ENCODE measurements at regions not wholly inside any gene's neighbourhood (a gene's known extent, or its start where the extent isn't known, plus 50 kb on each side); places are given as distances from the start of the nearest gene placed in this dataset.

DNA sequence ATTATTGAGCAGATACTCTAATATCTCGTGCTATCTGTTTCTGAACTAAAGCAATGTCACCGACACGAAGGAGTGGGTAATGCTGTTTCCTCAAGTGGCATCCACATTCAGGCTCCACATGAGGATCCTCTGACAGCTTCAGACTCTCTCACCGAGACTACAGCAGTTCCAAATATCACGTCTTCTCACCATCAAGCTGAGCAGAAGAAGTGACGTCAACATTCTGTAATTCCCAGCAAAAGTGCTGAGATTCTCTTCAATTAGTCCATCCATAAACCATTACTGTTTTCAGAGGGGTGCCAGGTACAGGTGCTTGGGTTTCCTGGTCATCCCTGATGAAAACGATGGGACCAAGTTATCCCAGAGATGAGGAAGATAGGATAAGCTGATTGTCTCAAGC is 110.0 kb upstream of the DACH1 start:
- H3K36me3 ChIP-seq (replicated peaks in 1 of 2; ENCODE audit: control insufficient read depth in 1 of 2, insufficient read depth in 2 of 2, low read length in 2 of 2) = no peaks in the 10 kb centered on the region
- in situ Hi-C loops (cut with HindIII; ENCODE audit: extremely low pct_ligation_motif_present, low pct_unique_long_range_greater_than_20kb) (no loop called here), intact Hi-C loops (cut with micrococcal nuclease; ENCODE audit: unreplicated experiment) (no loop called here)
- H3K27ac ChIP-seq (ENCODE audit: extremely low read length, insufficient read depth, low read length) = no peak overlapping the region
- TF ChIP-seq, protein P1, sequence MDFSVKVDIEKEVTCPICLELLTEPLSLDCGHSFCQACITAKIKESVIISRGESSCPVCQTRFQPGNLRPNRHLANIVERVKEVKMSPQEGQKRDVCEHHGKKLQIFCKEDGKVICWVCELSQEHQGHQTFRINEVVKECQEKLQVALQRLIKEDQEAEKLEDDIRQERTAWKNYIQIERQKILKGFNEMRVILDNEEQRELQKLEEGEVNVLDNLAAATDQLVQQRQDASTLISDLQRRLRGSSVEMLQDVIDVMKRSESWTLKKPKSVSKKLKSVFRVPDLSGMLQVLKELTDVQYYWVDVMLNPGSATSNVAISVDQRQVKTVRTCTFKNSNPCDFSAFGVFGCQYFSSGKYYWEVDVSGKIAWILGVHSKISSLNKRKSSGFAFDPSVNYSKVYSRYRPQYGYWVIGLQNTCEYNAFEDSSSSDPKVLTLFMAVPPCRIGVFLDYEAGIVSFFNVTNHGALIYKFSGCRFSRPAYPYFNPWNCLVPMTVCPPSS (IDR thresholded peaks at IDR 0.05) = no peak
- TF ChIP-seq ATF7 (IDR thresholded peaks at IDR 0.05) (peak; percentile 77), ATF7 (CRISPR knock-in tag; IDR thresholded peaks at IDR 0.05) (no peak), DMAP1 (CRISPR knock-in tag; IDR thresholded peaks at IDR 0.05) (no peak), ZNF713 (CRISPR knock-in tag; IDR thresholded peaks at IDR 0.05) (no peak), SETDB1 (CRISPR knock-in tag; IDR thresholded peaks at IDR 0.05; ENCODE audit: borderline replicate concordance) (no peak), HNRNPLL (IDR thresholded peaks at IDR 0.05; ENCODE audit: low read depth, low read length, poor library complexity, severe bottlenecking) (no peak), CREB1 (IDR thresholded peaks at IDR 0.05) (peak; percentile 84), CREB1 (CRISPR knock-in tag; IDR thresholded peaks at IDR 0.05) (no peak), ZNF883 (CRISPR knock-in tag; IDR thresholded peaks at IDR 0.05; ENCODE audit: not compliant biosample characterization) (no peak), ZNF788 (CRISPR knock-in tag; IDR thresholded peaks at IDR 0.05; ENCODE audit: borderline replicate concordance) (no peak), SMAD1 (CRISPR knock-in tag; IDR thresholded peaks at IDR 0.05; ENCODE audit: borderline replicate concordance, low read depth) (no peak), CENPX (CRISPR knock-in tag; IDR thresholded peaks at IDR 0.05) (no peak)
- TF ChIP-seq, protein P2, sequence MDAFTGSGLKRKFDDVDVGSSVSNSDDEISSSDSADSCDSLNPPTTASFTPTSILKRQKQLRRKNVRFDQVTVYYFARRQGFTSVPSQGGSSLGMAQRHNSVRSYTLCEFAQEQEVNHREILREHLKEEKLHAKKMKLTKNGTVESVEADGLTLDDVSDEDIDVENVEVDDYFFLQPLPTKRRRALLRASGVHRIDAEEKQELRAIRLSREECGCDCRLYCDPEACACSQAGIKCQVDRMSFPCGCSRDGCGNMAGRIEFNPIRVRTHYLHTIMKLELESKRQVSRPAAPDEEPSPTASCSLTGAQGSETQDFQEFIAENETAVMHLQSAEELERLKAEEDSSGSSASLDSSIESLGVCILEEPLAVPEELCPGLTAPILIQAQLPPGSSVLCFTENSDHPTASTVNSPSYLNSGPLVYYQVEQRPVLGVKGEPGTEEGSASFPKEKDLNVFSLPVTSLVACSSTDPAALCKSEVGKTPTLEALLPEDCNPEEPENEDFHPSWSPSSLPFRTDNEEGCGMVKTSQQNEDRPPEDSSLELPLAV (CRISPR knock-in tag; conservative IDR thresholded peaks at IDR 0.05; ENCODE audit: low read depth) = no peak
- TF ChIP-seq, protein P3, sequence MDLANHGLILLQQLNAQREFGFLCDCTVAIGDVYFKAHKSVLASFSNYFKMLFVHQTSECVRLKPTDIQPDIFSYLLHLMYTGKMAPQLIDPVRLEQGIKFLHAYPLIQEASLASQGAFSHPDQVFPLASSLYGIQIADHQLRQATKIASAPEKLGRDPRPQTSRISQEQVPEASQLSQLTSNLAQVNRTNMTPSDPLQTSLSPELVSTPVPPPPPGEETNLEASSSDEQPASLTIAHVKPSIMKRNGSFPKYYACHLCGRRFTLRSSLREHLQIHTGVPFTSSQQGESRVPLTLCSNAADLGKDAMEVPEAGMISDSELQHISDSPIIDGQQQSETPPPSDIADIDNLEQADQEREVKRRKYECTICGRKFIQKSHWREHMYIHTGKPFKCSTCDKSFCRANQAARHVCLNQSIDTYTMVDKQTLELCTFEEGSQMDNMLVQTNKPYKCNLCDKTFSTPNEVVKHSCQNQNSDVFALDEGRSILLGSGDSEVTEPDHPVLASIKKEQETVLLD (CRISPR knock-in tag; IDR thresholded peaks at IDR 0.05; ENCODE audit: low read depth) = no peak
- no peaks in the 10 kb centered on the region for H3K27me3 ChIP-seq (ENCODE audit: control insufficient read depth in 1 of 2, insufficient read depth in 2 of 2, low read length in 2 of 2)
- H3K4me1 ChIP-seq (ENCODE audit: insufficient read depth, low read length) = no peaks in the 10 kb centered on the region
- H3K9ac ChIP-seq (ENCODE audit: insufficient read depth, low read depth, low read length) = no peak overlapping the region
- WGBS (ENCODE audit: low lambda C conversion rate) = 2% methylated on average over 7 of the region's 7 CpGs
- no TSS peak for BruUV-seq (replicated peaks)
- H3K9me3 ChIP-seq (ENCODE audit: low read length) = no peaks in the 10 kb centered on the region
- H2AFZ ChIP-seq (ENCODE audit: low read length) = no peak overlapping the region
- no peak for DNase-seq (ENCODE audit: low spot score)
- CTCF ChIA-PET (ENCODE audit: low intra/inter-chr PET ratio, low total read pairs) = no interaction called here
- no peak overlapping the region for H3K4me3 ChIP-seq (replicated peaks in 1 of 3; ENCODE audit: insufficient read depth in 1 of 3, low read depth in 2 of 3, low read length in 3 of 3)
- no peak overlapping the region for H3K4me2 ChIP-seq (ENCODE audit: low read depth, low read length)
- H4K20me1 ChIP-seq (ENCODE audit: insufficient read depth, low read length) = no peaks in the 10 kb centered on the region
- POLR2A ChIA-PET = no interaction called here
- no peak for ATAC-seq
- no peaks in the 10 kb centered on the region for H3K79me2 ChIP-seq (ENCODE audit: insufficient read depth, low read length)
- no peak for FAIRE-seq
